ENCODE measurements at regions not wholly inside any gene's neighbourhood (a gene's known extent, or its start where the extent isn't known, plus 50 kb on each side); places are given as distances from the start of the nearest gene placed in this dataset.
A peak's percentile ranks its signal among the peaks of the same experiment; 100 is the strongest.
"Not testable (repeated sequence)": the region's sequence is repeated elsewhere in the genome, so short reads cannot be mapped to it uniquely, and the experiment has no call there.

DNA sequence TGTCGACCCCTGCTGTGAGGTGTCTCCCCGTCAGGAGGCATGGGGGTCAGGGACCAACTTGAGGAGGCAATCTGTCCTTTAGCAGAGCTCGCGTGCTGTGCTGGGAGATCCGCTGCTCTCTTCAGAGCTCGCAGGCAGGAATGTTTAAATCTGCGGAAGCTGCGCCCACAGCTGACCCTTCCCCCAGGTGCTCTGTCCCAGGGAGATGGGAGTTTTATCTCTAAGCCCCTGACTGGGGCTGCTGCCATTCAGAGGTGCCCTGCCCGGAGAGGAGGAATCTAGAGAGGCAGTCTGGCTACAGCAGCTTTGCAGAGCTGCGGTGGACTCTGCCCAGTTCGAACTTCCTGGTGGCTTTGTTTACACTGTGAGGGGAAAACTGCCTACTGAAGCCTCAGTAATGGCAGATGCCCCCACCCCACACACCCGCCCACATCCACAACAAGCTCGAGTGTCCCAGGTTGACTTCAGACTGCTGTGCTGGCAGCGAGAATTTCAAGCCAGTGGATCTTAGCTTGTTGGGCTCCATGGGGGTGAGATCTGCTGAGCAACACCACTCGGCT is 133.1 kb downstream of the CENPC start:
- not testable (repeated sequence) for DNase-seq

DNA sequence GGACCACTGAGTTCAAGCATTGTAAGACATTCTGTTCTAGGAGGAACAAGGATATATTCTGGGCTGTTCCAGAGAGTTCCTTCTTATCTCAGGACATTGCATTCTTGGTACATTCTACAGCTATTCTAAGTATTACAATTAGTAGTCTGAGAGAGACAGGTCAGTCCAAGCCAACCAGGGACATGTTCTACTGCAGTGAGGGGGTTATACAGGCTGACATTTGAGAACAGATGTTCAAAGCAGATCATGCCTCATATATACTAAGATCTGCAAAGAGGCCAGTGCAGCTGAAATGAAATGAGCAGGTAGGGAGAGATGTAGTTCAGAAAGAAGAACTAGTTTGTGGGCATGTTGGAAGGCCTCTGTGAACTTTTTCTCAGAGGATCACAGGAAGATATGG is 142.0 kb downstream of the CENPC start:
- DNase-seq = no peak

DNA sequence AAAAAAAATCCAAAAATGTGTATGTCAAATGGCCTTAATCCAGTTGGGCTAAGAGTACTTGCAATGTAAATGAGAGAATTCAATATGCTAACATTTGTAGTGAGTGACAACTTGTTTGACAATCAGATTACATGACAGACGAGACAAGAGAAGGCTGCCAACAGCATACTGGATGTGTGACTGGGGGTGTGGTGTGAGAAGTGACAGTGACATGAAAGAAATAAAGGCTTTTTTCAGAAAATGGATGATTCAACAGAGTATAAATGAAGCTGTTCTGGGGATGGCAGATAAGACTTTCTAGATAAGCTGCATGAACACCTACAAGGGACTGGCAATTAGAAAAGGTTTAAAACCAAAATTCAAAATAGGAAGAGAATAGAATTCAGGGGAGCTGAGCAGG is 143.4 kb downstream of the CENPC start:
- no peak for DNase-seq

DNA sequence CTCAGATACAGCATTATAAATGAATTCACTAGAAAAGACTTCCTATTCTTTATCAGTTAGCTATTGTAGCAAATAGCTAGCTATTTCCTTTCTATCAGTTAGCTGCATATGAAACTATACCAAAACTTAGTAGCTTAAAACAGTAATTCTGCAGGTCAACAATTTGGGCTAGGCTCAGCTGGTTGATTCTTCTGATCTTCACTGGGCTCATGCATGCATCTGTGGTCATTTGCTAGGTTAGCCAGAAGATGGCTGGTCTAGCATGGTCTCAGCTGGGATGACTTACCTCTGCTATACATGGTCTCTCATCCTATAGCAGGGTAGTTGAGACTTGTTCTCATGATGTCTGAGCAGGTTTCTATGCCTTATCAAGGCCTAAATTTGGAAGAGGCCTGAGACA is 147.4 kb downstream of the CENPC start:
- no peak for DNase-seq

DNA sequence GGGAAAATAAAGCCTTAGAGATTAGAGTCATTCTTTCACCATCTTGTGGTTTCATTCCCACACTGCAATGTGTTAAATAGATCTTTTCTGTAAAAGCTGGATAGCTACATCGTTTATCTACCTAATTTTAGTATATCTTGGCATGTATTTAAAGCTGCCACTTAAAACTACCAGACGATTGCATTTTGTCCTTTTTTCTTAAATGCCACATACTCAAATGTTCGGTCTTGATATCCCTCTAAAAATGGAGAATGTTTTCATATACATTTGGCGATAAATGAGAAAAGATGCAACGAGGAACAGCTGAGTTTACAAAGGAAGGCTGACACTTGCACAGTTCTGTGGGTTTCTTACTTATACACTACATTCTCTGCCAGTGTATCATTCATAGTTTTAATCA is 148.3 kb downstream of the CENPC start:
- DNase-seq = no peak

DNA sequence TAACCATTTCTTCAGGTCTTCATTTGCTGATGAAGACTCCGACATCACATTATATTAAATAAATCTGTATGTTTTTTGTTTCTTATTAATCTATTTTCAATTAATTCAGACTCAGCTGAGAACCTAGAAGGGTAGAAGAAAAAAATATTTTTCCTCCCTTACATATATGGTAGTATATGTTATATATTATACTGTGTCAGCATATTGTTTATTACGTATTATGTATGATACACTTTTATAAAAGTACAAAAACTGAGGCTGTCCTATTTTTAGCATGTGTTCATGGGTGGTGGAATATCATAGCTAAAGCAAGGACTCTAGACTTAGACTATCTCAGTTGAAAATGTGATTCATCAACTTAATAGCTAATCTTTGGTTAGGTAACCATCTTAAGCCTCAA is 149.3 kb downstream of the CENPC start:
- DNase-seq = no peak

DNA sequence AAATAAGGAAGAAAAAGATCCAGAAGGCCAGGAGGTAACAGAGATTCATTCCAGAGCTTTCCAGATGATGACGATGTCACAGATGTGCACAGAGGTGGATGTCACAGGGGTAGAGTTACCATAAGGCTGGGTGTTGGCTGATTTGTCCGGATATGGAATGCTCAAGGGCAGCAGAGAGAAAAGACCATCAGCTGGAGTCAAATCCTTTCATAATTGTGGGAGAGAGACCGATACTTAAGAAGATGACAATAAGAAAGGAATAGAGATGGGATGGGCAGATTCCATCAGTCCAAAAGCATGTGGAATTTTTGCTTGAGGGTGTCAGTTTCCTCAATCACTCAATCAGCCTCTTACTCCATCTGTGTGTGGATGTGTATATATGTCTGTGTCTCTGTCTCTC is 150.4 kb downstream of the CENPC start:
- no peak for DNase-seq

DNA sequence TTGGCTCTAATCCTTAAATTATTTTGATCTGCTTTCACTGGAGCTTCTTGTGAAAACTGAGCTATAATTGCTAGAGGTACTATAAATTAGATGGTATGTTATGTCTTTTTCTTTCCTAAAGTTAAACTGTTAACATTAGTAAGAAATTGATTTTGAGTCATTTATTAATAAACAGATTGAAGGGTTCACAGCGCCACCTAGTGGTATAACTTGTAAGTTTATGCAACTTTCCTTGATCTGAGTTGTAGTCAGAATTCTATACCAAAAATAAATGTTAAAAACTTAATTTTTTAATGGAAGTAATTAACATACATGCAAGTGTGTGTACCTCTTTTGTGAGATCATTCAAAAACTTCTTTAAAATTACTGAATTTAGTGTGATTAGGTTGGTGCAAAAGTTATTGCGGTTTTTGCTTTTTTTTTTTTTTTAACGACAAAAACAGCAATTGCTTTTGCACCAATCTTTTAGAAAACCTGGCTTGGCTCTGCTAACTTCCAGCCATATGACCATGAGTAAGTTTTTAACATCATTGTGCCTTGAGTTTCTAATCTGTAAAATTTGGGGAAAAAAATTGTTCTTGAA is 151.5 kb downstream of the CENPC start:
- DNase-seq = peak; percentile 55

DNA sequence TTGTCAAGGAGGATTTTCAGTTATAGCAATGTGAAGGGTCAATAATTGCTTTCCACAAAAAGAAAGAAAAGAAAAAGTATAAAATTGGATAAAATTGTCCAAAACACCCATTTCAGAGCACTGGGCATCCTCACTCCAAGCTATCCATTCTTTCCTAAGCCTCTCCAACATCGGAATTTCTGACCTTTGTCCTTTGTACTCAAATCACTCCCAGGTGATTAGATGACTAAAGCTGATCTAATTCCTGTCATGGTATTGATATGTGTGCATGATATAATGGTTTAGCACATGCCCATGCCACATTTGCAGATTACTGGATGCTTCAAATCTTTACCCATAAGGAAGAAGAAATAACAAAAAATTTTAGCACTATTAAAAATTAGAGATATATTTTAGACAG is 152.3 kb downstream of the CENPC start:
- no peak for DNase-seq

DNA sequence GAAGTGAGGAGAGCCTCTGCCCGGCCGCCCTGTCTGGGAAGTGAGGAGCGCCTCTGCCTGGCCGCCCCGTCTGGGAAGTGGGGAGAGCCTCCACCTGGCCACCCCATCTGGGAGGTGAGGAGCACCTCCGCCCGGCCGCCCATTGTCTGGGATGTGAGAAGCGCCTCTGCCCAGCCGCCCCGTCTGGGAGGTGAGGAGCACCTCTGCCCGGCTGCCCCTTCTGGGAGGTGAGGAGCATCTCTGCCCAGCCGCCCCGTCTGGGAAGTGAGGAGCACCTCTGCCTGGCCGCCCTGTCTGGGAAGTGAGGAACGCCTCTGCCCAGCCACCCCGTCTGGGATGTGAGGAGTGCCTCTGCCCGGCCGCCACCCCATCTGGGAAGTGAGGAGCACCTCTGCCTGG is 163.9 kb downstream of the CENPC start:
- not testable (repeated sequence) for DNase-seq

DNA sequence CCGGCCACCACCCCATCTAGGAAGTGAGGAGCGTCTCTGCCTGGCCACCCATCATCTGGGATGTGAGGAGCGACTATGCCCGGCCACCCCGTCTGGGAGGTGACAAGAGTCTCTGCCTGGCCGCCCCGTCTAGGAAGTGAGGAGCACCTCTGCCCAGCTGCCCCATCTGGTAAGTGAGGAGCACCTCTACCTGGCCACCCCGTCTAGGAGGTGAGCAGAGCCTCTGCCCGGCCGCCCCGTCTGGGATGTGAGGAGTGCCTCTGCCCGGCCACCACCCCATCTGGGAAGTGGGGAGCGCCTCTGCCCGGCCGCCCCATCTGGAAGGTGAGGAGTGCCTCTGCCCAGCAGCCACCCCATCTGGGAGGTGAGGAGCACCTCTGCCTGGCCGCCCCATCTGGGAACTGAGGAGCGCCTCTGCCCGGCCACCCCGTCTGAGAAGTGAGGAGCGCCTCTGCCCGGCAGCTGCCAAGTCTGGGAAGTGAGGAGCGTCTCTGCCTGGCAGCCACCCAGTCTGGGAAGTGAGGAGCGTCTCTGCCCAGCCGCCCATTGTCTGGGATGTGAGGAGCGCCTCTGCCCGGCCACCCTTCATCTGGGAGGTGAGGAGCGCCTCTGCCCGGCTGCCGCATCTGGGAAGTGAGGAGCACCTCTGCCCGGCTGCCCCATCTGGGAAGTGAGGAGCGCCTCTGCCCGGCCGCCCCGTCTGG is 164.4 kb downstream of the CENPC start:
- not testable (repeated sequence) for DNase-seq

DNA sequence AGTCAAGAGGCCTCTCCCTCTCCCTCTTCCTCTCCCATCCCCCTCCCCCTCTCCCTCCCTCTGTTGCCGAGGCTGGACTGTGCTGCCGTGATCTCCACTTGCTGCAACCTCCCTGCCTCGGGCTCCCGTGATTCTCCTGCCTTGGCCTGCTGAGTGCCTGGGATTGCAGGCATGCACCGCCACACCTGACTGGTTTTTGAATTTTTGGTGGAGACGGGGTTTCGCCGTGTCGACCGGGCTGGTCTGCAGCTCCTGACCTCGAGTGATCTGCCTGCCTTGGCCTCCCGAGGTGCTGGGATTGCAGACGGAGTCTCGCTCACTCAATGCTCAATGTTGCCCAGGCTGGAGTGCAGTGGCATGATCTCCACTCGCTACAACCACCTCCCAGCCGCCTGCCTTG is 165.1 kb downstream of the CENPC start:
- no peak for DNase-seq

DNA sequence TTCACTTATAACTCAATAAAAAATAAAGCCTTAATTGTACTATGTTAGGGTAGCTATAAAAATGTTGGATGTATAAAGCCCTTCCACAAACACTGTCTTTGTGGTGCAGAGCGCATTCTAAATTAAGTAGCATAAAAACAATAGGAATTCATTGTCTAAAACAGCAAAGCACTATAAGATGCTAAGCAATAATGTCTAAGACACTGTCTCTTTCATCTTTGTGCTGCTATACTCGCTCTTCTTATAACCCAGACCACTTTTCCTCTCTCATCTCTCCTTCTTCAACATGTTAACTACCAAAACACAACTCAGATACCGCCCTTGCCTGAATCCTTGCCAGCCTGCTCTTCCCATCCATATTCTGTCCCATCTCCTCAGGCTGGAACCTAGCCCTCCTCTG is 170.0 kb downstream of the CENPC start:
- DNase-seq = no peak

DNA sequence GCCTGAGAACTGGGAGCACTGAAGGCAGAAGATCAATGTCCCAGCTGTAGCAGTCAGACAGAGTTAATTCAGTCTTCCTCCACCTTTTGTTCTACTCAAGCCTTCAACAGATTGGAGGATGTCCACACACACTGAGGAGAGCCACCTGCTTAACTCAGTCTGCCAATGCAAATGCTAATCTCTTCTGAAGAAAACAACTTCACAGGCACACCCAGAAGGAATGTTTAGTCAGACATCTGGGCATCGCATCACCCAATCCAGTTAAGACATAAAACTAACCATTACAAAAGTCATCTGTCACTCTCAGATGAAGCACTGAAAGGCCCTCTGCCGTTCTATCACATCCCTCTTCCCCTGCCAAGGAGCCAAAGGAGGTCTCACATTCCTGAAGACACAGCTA is 173.7 kb downstream of the CENPC start:
- DNase-seq = no peak

DNA sequence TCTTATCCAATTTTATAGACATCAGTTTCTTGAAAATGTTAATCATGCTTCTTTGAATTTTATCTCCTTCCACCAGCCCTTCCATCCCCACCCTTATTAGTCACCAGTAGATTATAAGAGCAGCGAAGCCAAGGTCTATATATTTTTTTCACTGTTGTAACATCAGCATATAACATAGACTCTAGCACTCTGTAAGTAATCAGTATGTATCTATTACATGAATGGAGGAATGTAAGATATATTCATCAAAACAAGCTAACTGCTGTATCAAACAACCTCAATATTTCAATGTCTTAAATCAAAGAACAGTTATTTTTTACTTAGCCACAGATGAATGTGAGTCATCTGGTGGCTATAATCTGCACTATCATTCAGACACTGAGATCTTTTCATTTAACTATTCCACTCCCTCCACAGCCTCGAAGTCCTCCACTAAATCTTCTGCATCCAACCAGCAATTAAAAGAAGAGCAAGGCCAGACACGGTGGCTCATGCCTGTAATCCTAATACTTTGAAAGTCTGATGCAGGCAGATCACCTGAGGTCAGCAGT is 178.9 kb downstream of the CENPC start:
- no peak for DNase-seq

DNA sequence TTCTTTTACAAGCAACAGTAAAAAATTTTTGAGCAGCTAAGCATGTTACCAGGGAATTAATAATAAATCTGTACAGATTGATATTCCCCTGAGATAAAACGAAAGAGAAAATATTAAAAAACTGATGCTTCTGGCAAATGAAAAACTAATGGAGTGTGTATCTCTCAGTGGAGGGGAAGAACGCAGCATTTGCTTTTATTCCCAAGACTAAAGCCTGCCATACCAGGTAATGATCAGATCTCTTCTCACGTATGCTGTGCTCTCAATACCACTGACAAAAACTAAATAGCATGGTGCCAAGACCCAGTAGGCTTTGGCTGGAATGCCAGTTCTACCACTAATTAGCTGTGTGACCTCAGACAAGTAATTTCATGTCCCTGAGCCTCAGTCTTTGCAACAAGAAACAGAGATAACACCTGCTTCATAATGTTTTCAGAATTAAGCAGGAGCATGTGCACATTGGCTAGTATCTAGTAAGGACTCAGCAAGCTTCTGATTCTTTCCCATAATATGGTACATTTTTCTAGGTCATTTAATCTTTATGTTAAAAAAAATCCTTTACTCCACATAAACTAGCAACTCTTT is 179.6 kb downstream of the CENPC start:
- no peak for DNase-seq

DNA sequence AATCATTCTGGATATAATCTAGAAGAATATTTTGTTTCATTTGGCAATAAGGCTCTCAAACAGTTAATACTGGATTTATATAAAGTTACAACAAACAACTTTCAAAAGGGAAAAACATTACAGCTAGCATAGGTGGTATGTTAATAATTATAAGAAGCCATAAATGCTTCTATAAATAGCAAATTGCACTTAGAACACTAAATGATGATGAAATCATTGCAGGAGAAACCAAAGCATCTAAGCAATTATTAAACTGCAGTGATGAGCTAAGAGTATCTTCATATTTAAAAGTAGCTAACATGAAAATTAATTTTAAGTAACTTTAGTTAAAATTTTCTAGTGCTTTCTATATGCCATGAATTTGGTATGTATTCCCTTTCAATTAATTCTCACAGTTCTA is 189.5 kb downstream of the CENPC start:
- DNase-seq = no peak

DNA sequence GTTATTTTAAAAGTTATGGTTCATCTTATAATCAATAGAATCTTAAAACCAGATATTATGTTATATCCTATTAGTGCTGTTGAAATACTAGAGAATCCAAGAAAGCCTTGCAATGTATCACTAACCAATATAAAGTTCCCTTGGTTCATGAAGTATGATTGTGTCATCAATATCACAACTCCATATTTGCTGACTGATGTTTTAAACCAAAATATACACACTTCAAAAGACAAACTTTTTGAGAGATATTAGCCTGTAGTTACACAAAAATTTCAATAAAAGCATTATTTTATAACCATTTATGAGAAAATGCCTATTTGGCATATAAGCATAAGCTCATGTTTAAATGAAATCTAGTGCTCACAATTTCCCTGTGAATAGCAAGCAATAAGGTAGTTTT is 198.6 kb downstream of the CENPC start:
- DNase-seq = no peak

DNA sequence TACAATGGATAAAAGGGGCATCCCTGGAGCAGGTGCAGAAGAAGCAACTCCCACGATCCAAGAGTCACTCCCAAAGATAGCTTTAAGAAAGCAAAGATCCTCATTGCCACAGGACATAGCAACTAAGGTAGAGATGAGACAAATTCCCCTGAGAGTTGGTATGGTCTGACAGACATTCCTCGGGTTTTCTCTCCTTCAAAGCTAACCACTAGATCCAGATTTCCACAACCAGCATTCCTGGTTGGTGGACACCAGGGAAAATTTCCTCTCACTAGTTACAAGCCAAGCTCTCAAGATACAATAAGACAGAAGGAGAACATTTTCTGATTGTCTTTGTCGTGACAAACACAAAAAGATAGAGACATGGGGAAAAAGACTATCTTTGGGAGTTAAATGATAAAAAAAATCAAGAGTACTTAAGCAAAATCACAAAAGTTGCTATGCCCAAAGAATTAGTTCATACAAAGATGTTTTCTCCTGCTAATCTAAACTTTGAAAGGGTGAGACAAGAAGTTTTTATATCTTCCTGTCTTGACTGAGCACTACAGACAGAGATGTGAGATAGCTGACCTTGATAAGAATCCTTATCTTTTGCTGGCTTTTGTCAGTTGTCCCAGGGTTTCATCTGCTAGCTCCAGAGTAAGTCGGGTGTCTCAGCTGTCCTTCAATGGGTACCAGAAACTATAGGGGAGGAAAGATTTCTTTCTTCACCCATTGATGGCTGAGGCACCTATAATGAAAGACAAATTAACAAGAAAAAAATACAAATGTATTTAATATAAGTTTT is 200.5 kb downstream of the CENPC start:
- DNase-seq = no peak

DNA sequence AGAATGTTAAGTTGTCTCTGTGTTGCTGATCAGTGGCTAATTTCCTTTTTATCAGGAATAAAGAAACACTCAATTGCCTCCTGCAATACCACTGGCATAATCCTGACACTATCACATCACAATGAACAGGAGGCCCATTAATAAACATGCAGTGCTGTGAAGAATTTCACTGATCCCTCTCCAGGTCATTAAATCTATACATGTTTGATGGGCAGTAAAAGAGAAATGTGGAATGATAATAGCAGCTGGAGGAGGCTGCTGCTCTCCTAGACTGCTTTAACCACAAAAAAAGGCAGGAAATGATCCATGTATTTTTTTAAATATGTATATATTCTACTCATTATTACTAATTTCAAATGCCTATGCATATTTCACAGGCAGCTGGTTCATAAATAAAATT is 202.1 kb downstream of the CENPC start:
- no peak for DNase-seq

DNA sequence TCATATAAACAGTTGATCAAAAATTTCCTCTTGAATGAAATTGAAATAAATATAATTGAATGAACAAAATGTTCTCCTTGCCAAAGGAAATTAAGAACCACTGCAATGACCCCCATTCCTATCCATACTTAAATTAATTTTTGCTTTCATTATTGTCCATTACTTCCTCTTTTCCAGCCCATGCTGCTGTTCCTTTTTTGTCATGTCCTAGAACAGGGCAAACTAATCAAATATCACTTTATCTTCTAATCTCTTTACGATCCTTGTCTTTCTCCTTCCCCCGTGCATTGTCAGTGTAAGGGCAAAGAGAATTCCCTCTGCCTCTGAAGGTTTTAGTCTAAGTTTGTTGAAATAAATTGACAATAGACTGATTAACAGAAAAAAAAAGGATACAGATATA is 203.0 kb downstream of the CENPC start:
- DNase-seq = no peak

DNA sequence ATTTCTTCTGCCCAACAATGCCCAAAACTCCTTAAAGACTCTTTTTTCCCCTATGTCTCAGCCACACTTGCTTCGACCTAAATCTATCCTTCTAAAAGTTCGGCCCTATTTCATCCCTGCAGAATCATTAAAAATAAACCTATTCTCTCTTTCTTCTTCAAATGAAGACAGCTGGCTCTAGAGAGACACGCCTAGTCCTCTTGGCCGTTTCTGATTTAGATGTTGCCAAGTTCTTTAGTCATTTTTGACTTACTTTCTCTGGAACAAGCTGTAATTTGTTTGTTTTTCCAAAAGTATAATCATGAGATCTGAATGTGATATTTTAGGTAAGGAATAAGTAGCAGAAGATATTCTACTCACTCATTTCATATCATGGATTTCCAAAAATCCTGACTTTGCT is 211.6 kb downstream of the CENPC start:
- no peak for DNase-seq

DNA sequence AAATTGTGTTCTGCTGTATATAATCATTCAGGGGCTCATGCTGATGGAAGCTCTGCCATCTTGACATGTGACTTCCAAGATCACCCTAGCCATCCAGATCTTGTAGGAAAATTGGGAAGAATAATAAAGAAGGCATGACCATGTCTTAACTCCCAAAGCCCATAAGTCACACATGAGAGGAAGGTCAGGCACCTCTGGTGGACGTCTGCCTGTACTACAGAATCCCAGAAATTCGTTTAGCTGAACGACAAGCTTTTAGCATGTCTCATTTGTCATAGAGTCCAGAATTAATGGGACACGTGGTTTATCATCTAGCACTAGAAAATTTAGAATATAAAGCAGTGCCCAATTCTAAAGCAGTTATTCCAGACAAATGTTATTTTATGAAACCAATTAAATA is 212.7 kb downstream of the CENPC start:
- no peak for DNase-seq
